Left lung (tissue), 4 donors: ENCODE measurements at regions not wholly inside any gene's neighbourhood (a gene's known extent, or its start where the extent isn't known, plus 50 kb on each side); places are given as distances from the start of the nearest gene placed in this dataset.

ENCODE experiments used
- ATAC-seq: fragments of 200-7000 bp; cut with Tn5 transposase; one replicate; pipeline ENCODE4 v1.9.1; 2020; ENCODE audit warnings: moderate library complexity
- DNase-seq, 4 donors: peaks; one replicate each; pipeline ENCODE4 v3.0.0-alpha.2; 2013 to 2020
- H3K27ac ChIP-seq, 2 donors: fragments of 200-600 bp; sonication (generic) in 1 of 2; one replicate each; pipeline versions ENCODE4 v1.5.0 to v1.8.0; 2020 to 2021
- H3K27me3 ChIP-seq, 2 donors: fragments of 200-600 bp; sonication (generic) in 1 of 2; one replicate each; pipeline versions ENCODE4 v1.5.0 to v1.8.0; 2020 to 2021
- H3K36me3 ChIP-seq, 2 donors: fragments of 200-600 bp; sonication (generic) in 1 of 2; one replicate each; pipeline versions ENCODE4 v1.5.0 to v1.8.0; 2020 to 2021
- H3K4me1 ChIP-seq, 2 donors: fragments of 200-600 bp; one replicate each; pipeline ENCODE4 v1.8.0; 2021
- H3K4me3 ChIP-seq, 2 donors: fragments of 200-600 bp; sonication (generic) in 1 of 2; one replicate each; pipeline versions ENCODE4 v1.5.0 to v1.8.0; 2020 to 2021; ENCODE audit warnings: mild to moderate bottlenecking in 1 of 2
- H3K9me3 ChIP-seq, 2 donors: fragments of 200-600 bp; sonication (generic) in 1 of 2; one replicate each; pipeline versions ENCODE4 v1.5.0 to v1.8.0; 2020 to 2021
- CTCF ChIP-seq, 2 donors: fragments of 200-600 bp; sonication (generic) in 1 of 2; IDR thresholded peaks; one replicate each; pipeline versions ENCODE4 v1.5.0 to v1.8.0; 2021; ENCODE audit warnings: antibody characterized with exemption in 2 of 2
- intact Hi-C, 2 donors: fragments of 100-400 bp; cut with DNase I; formaldehyde crosslinking; loops; one replicate each; pipeline versions ENCODE4 v1.11.2 to v1.14.2; 2022
- donor health status: DM: no; HTN: yes; CAD: no.
- donor health status: DM: no; HTN: no; CAD: no.

DNA sequence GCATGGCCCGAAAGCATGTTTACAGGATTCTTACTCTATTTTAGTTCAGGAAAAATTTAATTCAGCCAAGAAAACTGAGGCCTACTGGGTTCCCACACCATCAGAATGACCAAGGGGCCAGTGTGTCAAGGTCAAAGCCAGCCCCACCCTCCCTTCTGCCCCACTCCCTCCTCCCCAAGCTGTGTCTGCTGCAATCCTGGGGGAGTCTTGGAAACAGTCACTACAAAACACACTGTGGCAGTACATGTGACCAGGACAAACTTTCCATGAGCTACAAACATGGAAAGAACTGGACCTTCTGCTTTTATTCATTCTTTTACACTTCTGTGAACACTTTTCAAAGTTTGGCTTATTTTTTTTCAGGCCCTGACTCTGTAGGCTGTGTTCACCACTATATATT lies 1228.8 kb upstream of the TMEM132C start:
- DNase-seq: no peak

DNA sequence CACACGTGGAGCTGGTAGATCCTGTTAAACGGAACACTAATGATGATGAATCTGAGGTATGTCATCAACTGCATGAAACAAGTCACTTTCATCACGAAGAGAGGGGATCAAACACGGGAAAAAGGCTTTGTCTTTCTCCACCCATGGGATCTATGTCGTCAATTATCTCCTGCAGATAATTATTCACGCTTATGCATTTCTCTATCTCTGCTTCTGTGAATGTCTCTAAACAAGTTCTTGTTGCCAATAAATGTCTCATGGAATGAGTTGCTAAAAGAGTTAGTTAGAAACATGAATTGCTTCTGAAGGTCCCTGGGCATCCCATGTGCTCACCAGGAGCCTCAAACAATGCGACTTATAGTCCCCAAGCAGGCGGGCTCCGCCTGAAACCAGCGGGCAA lies 1228.2 kb upstream of the TMEM132C start:
- H3K27ac ChIP-seq: no peak overlapping the region

More for the DNA sequence above, 1228.8 kb upstream of the TMEM132C start:
- Histone ChIP-seq H3K36me3 (no peaks in the 10 kb centered on the region), H3K27ac (no peak overlapping the region), H3K4me3 (no peak overlapping the region), H3K27me3 (no peaks in the 10 kb centered on the region), H3K4me1 (no peaks in the 10 kb centered on the region), H3K9me3 (no peaks in the 10 kb centered on the region)
- ATAC-seq: no peak
- TF ChIP-seq CTCF (IDR thresholded peaks at IDR 0.05): no peak
- intact Hi-C loops: no loop called here

GRCh38 chr12:127041985-127042625 lies 1224.9 kb upstream of the TMEM132C start:
- intact Hi-C loops: no loop called here
- H3K36me3 ChIP-seq: no peaks in the 10 kb centered on the region
- TF ChIP-seq CTCF (IDR thresholded peaks at IDR 0.05): no peak
- no peak overlapping the region for H3K27ac ChIP-seq
- ATAC-seq: no peak
- H3K27me3 ChIP-seq: no peaks in the 10 kb centered on the region
- H3K4me1 ChIP-seq: no peaks in the 10 kb centered on the region
- DNase-seq: no peak
- H3K9me3 ChIP-seq: no peaks in the 10 kb centered on the region
- H3K4me3 ChIP-seq: no peak overlapping the region

More for the DNA sequence above, 1228.2 kb upstream of the TMEM132C start:
- Histone ChIP-seq H3K36me3 (no peaks in the 10 kb centered on the region), H3K27me3 (no peaks in the 10 kb centered on the region), H3K4me1 (no peaks in the 10 kb centered on the region), H3K4me3 (no peak overlapping the region), H3K9me3 (no peaks in the 10 kb centered on the region)
- ATAC-seq: no peak
- TF ChIP-seq CTCF (IDR thresholded peaks at IDR 0.05): no peak
- intact Hi-C loops: no loop called here
- no peak for DNase-seq

DNA sequence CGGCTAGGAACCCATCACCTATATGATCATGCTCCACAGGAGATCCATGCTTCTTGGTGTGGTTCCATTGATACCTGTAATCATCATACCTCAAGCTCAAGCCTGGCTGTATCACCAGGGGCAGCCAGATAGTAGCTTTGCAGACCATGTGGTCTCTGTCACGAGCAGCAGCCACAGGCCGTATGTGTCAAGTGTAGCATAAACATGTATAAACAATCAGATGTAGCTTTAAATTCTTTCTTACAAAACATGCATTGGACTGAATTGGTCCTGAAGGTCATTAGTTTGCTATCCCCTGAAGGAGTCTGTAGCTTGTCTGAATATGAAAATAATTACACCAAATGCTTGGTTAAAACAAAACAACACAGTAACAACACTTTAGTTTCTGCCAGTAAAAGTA lies 1223.2 kb upstream of the TMEM132C start:
- ATAC-seq: no peak
- Histone ChIP-seq H3K27ac (no peak overlapping the region), H3K36me3 (no peaks in the 10 kb centered on the region), H3K9me3 (no peaks in the 10 kb centered on the region), H3K4me3 (no peak overlapping the region), H3K27me3 (no peaks in the 10 kb centered on the region), H3K4me1 (no peaks in the 10 kb centered on the region)
- TF ChIP-seq CTCF (IDR thresholded peaks at IDR 0.05): no peak
- DNase-seq: peak in 2 of 4 donors; percentile 32 to 55
- intact Hi-C loops: no loop called here

- H3K27ac ChIP-seq: no peak overlapping the region
- ATAC-seq (no peak), DNase-seq (peak in 2 of 4 donors; percentile 19 to 26)
- no peak for TF ChIP-seq CTCF (IDR thresholded peaks at IDR 0.05)
- H3K4me1 ChIP-seq: no peaks in the 10 kb centered on the region
- no peaks in the 10 kb centered on the region for H3K36me3 ChIP-seq
- H3K9me3 ChIP-seq: peaks cover 0 to 4% of the 10 kb centered on the region in 2 donors
- intact Hi-C loops: no loop called here
- H3K4me3 ChIP-seq: no peak overlapping the region
- H3K27me3 ChIP-seq: no peaks in the 10 kb centered on the region
Observed at GRCh38 chr12:127044836-127045235, 1222.1 kb upstream of the TMEM132C start.
